Stimulated activated CD4-positive, alpha-beta T cell treated with anti-CD3 and anti-CD28 coated beads, Interleukin-2, amount 100 ng/mL, for 48 hours (primary cell): ENCODE measurements at regions not wholly inside any gene's neighbourhood (a gene's known extent, or its start where the extent isn't known, plus 50 kb on each side); places are given as distances from the start of the nearest gene placed in this dataset.
"Not testable (repeated sequence)": the region's sequence is repeated elsewhere in the genome, so short reads cannot be mapped to it uniquely, and the experiment has no call there.

ENCODE experiments used
- DNase-seq, 2 donors: peaks; one replicate each; pipeline ENCODE4 v3.0.0-alpha.2; 2020

DNA sequence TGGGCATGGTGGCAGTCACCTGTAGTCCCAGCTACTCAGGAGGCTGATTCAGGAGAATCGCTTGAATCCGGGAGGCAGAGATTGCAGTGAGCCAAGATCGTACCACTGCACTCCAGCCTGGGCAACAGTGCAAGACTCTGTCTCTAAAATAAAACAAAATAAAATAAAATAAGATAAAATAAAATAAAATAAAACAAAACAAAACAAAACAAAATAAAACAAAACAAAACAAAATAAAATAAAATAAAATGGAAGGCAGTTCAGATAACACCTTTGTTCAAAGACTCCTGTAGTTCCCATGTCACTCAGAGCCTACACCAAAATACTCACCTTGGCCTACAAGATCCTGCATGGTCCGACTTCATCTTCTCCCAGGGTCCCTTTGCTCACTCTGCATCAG, 61.3 kb downstream of the SYF2 start:
- DNase-seq = not testable (repeated sequence)

DNA sequence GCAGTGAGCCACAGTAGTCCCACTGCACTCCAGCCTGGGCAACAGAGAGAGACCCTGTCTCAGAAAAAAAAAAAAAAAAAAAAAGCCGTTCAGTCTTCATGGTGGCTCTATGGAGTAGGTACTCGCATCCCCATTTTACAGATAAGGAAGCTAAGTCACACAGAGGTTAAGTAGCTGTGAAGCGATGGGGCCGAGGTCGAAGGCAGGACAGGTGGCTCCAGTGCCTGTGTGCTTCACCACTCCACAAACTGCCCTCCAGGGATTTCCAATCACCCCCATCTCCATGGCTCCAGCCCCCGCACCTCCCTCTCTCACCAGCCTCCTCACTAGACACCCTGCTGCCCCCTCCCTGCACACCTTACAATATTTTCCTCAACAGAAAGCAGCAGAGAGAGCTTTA, 61.9 kb downstream of the SYF2 start:
- no peak for DNase-seq

DNA sequence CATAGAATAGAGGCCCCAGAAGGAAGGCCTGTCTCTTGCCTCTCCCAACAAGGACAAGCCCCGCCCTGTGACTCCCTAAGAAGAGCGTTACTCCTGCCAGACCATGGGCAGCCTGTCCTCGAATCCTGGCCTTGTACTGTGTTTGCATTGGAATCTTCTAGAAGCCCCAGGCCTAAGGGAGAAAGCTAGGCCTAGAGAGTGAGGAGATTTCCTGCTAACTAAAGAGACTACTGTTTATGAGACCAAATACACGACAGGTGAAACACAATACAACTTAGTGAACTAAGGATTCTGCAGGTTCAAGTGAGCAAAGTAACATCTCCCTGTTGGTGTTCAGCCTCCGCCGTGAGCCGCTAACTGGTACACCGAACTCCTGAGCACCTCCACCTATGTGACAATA, 62.7 kb downstream of the SYF2 start:
- DNase-seq = no peak

DNA sequence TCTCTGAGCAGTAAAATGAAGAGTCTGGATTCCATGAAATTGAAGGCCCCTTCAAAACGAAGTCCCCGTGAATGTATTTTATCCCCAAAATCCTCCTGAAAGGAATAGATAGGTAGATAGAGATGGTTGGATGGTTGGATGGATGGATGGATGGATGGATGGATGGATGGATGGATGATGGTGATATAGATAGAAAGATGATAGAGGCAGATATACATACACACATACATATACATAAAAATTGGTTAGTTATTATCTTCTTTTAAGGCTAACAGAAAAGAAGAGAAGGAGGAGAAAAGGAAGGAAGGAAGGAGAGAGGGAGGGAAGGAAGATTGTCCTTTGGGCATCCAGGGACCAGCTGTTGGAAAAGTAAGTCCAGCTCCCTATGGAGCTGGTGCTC, 63.1 kb downstream of the SYF2 start:
- no peak for DNase-seq

DNA sequence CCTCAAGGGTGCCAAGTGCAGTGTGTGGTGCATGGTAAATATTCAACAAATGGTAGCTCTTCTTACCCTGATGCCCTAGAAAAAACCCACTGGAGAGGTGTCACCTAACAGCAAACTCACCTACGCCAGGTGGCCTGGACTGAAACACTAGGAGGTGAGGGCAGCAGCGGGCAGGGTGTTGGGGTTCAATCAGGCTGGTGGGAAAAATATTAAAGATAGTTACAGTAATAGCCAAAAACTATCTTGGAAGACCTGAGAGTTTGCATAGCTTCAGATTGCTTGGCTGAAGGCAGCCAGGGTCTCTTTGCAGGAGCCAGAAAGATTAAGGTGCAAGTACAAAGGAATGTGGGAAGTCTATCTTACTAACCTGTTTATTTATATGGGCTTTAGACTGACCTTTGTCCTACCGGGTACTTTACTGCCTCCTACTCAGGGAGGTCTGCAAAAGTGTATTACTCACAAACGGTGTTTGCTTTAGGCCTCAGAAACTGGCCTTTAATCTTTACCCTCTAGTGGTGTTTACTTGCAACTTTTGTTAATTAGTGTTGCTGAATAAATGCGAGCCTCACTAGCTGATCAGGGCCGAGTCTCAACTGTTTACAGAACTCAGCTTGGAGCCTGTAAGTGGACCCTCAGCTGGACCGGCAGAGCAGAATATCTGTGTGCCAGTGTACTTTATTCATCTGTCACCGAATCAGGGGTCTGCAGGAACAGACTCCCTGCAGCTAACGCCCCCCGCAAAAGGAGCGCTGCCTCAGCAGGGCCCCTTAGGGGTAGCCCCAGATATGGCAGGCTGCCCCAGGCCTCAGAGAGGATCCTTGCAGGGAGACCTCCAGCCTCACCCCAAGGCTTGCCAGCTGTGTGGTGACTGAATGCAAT, 63.9 kb downstream of the SYF2 start:
- no peak for DNase-seq

DNA sequence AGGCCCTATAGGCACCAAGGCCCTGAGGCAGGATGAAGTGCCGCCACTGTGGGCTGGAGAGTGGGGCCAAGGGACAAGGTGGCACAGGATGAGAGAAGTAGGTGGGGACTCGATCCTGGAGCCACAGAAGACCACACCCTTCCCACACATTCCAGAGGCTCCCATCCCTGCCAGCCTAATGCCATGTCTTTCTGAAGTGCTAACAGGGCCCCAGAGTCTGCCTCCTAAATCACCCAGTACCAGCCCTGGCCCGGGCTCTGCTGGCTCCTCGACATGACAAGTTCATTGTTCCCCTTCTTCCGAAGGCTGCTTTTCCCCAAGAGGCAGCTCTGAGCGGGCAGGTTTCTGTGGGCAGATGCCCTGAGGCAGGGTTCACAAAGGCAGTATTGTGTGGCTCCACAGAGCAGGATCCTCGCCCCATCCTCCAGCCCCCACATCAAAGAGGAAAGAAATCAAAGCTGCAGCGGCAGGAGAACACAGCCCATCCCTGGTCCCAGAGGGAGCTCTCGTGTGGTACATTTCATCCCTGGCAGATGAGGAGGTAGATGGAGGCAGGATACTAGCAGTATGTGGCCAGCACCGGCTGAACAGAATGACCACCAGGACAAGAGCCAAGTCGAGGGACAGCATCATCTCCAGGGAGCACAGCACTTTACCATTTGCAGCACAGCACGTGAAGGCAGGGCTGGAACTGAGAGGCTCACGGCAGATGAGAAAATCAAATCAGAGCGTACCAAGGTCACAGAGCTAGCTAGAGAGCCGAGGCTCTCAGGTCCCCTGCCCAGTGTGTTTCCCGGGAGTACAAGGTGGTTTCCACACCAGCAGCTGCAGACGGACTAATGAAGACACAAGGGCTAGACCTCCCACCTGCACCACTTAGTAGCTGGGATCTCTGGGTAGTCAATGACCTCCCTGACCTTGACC, 64.8 kb downstream of the SYF2 start:
- DNase-seq = no peak

DNA sequence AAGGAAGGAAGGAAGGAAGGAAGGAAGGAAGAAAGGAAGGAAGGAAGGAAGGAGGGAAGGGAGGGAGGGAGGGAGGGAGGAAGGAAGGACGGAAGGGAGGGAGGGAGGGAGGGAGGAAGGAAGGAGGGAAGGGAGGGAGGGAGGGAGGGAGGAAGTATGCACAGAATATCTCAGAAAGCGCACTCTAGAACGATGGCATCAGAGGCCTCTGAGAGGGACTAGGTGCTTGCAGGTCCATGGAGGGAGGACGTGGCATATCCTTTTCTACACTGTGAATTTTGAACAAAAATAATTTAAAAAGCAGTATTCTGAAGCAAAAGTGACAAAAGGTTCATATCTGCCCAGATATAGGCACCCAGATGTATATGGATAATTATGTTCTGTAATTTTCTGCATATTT, 65.5 kb downstream of the SYF2 start:
- DNase-seq = no peak

DNA sequence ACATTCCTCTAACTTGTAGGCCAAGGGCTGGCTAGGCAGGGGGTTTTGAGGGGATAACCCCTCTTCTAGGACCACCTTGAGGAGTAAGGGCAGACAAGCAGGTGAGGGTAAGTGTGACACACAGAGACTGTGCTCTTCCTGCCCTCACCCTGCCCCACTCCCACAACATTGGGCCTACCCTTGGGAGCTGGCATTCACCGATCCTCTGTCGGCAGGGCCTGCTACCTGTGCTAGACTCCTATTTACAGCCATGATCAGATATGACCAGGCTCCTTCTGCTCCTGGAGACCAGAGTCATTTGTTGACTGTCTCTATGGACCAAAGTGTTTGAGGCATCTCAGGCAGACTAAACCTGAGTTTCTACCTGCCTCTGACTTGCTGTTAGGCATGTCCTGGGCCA, 68.3 kb downstream of the SYF2 start:
- no peak for DNase-seq

DNA sequence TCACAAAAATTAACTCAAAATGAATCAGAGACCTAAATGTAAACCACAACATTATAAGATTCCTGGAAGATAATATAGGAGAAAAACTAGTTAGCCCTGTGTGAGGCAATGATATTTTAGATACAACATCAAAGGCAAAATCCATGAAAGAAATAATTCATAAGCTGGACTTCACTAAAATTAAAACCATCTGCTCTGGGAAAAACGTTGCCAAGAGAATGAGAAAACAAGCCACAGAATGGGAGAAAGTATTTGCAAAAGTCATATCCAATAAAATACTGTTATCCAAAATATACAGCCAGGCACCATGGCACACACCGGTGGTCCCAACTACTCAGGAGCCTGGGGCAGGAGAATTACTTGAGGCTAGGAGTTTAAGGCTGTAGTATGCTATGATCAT, 70.3 kb downstream of the SYF2 start:
- DNase-seq = no peak

DNA sequence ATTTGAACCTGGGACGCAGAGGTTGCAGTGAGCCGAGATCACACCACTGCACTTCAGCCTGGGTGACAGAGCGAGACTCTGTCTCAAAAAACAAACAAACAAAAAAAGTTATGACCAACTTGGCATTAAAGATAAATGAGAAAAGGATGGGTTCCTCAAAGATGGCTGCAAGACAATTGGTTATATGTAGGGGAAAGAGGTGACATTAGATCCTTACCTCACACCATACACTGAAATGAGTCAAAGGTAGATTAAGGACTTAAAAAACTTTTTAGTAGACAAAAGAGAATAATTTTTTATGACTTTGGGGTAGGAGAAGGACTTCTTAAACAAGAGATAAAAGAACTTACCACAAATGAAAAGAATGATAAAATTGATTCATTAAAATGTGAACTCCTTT, 74.5 kb downstream of the SYF2 start:
- no peak for DNase-seq

DNA sequence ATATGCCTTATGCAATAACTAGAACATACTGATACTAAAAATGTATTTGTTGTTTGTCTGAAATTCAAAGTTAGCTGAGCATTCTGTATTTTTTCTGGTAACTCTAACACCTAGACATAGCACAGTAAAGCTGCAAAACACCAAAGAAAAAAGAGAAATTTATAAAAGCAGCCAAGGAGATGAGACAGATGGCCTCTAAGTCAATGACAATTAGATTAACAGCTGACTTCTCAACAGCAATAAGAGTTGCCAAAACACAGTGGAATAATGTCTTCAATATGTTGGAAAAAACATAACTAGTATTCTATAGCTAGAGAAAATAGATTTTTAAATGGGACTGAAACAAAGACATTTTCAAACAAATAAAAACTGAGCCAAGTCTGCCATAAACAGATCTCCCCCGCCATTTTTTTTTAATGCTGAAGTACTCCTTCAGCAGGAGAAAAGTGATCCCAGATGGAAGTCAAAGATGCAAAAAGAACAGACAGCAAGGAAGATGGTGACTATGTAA, 81.3 kb downstream of the SYF2 start:
- DNase-seq = no peak

DNA sequence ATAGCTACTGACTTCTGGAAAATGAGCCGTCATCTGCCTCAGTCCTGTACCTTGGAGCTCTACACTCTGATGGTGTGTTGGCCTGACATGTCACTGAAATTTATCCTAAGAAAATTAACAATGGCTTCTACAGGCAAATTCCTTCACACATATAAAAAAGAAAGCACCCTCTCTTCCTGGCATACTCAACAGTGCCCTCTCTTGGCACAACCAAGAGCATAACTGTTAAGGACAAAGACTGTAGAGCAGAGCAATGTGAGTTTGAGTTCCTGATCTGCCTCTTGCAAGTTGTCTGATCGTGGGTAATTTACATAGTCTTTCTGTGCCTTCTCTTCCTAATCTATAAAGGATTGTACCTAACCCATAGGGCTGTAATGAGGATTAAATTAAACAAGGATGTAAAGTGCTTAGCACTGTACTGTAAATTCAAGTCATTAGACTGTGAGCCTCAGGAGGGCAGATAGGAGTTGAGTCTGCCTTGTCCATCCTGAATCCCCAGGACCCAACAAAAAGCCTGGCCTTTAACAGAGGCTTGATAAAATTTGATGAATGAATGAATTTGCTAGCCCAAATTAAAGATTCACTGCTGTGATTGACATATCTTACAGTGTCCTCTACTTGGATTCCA, 83.5 kb downstream of the SYF2 start:
- peak; percentile 5 to 14 for DNase-seq

DNA sequence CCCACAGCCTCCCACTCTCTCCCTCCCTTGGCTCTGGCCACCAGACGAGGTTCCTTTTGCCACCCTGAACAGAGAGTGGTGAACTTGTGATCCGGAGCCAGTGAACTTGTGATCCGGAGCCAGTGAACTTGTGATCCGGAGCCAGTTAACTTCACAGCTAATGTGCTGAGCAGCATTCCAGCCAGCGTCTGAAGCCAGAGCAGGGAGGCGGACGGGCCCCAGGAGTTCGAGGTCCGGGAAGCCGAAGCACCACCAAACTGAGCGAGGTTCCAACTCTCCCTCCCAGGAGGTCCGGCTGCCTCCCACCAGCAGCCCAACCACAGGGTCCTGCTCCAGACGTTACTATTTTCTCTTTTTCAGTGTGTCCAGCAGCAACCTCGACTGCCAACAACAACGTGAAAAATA, 85.8 kb downstream of the SYF2 start:
- DNase-seq = no peak

DNA sequence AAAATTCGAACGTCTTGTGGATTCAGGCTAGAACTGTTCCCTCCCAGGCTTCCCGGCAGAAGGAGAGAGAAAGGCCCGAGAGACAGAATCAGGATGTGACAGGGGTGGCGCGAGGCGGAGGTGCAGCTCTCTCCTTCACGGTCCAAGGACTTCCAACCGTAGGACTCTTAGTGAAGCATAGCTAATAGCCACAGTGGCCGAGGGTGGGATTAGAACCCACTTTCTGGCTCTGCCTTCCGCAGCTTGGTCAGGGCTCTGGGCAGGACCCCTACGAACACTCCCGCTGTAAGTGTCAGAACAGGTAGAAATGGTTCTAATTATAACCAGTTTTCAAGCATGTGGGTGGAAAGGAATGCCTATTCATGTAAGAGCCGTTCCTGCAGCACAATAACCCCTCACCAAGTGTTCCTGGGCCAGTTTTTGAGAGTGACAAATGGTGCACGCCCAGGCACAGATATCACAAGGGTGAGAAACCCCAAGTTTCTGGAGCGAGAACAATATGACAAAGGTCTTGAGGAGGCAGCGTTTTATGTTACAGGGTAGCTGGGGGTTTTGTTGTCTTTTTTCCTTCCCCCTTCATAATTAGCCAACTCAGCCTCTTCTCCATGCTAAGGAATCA, 86.4 kb downstream of the SYF2 start:
- DNase-seq = no peak

DNA sequence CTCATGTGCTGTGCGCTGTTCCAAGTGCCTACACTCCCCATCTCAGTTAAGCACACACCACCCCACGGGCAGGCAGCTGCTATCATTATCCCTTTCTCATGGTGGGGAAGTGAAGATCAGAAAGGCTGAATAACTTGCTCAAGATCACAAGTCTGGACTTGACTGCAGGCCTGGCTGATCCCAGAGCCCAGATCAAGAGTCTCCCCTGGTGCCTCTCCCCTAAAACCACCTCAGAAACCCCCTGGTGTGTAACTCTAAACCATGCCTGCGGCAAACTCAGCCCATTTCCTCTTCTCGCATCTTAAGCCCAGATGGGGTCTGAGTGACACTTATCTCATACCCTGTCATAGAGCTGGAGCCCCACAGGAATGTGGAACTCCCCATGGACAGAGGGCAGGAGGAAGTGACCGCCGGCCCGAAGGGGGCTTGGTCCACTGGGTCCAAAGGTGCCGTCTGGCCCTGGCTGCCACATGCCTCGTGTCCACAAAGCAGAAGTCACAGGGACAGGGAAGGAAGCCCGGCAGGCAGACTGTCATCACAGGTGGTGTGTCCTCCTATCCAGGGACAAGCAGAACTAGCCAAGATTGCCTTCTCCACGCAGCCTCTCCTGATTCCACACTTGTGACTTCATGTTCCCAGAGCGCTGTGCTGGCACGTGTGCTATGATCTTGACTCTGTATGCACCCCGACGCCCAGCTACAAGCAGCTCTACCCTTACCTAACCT, 92.1 kb downstream of the SYF2 start:
- no peak for DNase-seq

DNA sequence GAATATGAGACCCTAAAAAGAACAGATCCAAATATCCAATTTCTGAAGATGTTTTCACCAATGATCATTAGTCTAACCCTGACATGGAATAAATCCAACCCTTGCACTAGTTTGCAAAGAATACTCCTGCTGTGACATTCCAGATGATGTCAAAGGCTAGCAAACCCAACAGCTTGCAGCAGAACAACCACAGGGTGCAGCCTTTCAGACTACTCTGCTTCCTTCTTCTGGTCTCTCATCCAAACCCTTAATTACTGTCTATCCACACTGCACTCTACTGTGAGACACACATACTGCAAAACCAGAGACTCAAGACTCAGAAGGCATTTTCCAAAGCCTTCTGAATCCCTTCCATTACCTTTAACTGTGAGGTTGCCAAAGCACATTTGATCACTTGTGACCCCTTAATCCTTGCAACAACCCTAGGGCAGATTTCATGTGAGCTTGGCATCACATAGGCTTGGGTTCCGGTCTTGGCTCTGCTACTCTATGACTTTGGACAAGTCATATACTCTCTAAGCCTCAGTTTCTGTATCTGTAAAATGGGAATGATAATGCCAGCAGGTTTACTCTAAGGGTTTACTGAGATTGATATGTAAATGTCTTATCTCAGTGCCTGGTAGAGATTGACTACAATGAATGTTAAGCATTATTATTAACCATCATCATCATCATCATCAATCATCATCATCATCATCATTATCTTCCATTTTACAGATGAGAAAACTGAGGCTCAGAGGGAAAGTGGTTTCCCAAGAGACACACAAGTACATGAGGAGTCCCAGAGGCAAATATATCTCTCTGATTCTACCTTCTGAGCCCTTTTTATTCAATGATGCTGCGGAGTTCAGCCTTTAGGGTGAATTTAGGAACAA, 94.5 kb downstream of the SYF2 start:
- no peak for DNase-seq

DNA sequence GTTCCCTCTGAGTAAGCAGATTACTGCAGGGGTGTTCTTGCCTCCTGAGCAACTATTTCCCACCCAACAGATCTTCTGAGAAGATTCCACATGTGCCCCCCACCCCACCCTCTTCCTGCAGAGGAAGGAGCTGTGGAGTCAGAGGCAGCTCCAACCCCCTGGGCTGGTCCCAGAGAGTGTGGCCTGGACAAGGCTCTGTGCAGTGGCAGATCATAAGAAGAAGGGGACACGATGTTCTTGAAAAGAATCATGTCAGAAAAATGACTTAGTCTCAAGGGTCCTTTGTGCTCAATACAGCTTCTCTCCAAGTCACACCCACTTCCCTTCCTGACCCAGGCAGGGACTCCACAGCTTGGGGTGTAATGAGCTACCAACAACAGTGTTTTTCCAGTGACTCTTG, 95.2 kb downstream of the SYF2 start:
- no peak for DNase-seq

DNA sequence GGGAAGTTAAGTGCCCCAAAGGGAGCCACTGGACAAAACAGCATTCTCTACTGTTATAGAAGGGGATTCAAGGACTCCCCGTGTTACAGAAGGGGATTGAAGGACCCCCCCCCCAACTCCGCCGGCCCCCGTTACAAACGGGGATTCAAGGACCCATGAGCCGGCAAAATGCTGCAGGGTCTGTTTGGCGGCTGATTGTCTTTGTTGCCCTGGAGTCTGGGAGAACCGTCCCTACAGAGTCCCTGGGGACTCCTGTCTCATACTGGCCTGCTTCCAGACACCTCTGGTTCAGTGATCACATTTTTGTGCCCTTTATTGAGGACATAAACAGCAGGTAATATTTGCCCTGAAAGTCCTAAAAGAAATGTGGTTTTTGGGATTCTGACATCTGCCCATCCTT, 96.4 kb downstream of the SYF2 start:
- DNase-seq = no peak

DNA sequence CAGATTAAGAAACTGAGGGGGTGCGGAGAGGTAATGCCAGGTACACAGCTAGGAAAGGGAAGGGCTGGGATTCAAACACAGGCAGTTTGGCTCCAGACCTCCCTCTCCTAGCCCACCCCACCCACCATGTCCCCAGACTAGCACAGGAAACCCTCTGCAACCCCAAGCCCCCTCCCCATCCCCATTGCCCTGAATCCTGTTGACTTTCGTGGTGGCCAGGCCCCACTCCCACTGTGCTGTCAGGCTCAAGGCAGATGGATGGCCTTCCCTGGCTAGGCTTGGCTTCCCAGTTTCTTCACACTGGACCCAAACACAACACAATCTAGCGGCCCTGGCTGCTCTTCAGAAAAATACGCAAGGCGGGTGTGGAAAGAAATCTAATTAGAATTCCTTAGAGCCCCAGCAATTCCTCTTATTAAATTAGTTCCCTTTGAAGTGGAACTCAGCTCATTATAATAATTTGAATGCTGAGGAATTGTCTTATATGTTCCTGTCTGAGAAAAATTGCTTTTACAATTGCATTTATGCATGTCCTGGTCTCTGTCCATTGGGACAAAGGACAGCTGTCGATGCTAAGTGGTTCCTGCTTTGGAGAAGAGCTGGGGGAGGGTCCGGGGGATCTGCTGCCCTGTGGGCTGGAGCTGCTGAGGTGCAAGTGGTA, 97.4 kb downstream of the SYF2 start:
- no peak for DNase-seq

DNA sequence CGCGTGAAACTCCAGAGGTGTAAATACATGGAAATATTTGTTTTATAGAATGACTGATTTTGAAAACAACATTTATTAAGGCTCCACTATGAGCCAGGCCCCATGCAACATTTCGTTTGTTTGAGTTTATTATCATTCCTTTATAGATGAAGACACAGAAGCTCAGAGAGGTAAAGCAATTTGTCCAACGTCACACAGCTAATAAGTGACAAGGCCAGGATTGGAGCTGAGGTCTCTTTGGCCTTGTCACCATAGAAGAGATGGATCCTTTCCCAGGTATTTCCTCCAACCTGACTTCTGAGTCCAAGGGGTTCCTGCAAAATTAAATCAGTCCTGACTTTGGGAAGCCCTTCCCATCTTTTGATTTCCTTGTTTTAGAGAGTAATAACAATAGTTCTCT, 98.0 kb downstream of the SYF2 start:
- DNase-seq = no peak

DNA sequence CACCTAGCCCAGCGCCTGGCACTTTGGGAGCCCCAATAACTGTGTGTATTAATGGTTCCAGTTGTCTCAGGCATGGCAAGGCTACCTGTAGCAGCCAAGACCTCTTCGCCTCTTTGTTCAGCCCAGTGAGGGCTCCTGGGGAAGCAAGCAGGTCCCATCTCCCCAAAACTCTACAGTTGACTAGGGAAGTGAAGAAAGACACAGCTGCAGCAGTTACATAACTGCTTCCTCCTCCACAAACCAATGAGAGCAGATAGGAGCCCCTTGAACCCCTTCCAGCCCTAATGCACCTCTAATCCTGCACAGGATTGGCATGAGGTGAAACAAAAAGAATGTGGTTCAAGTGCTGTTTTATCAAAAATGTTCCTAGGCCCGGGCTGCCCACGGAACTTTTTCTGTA, 100.5 kb downstream of the SYF2 start:
- no peak for DNase-seq
